GM23248 (cell line): ENCODE measurements at regions not wholly inside any gene's neighbourhood (a gene's known extent, or its start where the extent isn't known, plus 50 kb on each side); places are given as distances from the start of the nearest gene placed in this dataset.

ENCODE experiments used
- DNase-seq: peaks from one replicate; pipeline ENCODE4 v3.0.0-alpha.2; 2015
- H2AFZ ChIP-seq: fragments of 200-600 bp; sonication (generic); 2 replicates; pipeline ENCODE4 v1.6.1; 2016; ENCODE audit warnings: antibody characterized with exemption
- H3F3A ChIP-seq: fragments of 200-600 bp; sonication (generic); 2 replicates; pipeline ENCODE4 v1.6.1; 2016; ENCODE audit warnings: mild to moderate bottlenecking, antibody characterized with exemption, mixed run types; ENCODE audit not compliant: insufficient read depth
- H3K27ac ChIP-seq: fragments of 200-600 bp; sonication (generic); 2 replicates; pipeline ENCODE4 v1.5.1; 2016; ENCODE audit warnings: mild to moderate bottlenecking
- H3K27me3 ChIP-seq: fragments of 200-600 bp; sonication (generic); replicated peaks from 2 replicates; pipeline ENCODE4 v1.6.1; 2016; ENCODE audit warnings: mild to moderate bottlenecking; ENCODE audit not compliant: insufficient read depth
- H3K36me3 ChIP-seq: fragments of 200-600 bp; sonication (generic); 2 replicates; pipeline ENCODE4 v1.6.1; 2016; ENCODE audit warnings: low read depth, mild to moderate bottlenecking
- H3K4me1 ChIP-seq: fragments of 200-600 bp; sonication (generic); 2 replicates; pipeline ENCODE4 v1.6.1; 2016; ENCODE audit warnings: mild to moderate bottlenecking; ENCODE audit not compliant: insufficient read depth
- H3K4me2 ChIP-seq: fragments of 200-600 bp; sonication (generic); one replicate; pipeline ENCODE4 v1.6.1; 2016; ENCODE audit warnings: mild to moderate bottlenecking; ENCODE audit not compliant: unreplicated experiment
- H3K4me3 ChIP-seq: fragments of 200-600 bp; sonication (generic); 2 replicates; pipeline ENCODE4 v1.5.1; 2016; ENCODE audit warnings: mild to moderate bottlenecking
- H3K79me2 ChIP-seq: fragments of 200-600 bp; sonication (generic); 2 replicates; pipeline ENCODE4 v1.6.1; 2016; ENCODE audit warnings: mild to moderate bottlenecking; ENCODE audit not compliant: insufficient read depth
- H3K9ac ChIP-seq: fragments of 200-600 bp; sonication (generic); 2 replicates; pipeline ENCODE4 v1.6.1; 2016; ENCODE audit warnings: mild to moderate bottlenecking
- H3K9me2 ChIP-seq: fragments of 200-600 bp; sonication (generic); 2 replicates; pipeline ENCODE4 v1.6.1; 2016; ENCODE audit warnings: mixed run types, mild to moderate bottlenecking, moderate library complexity; ENCODE audit not compliant: insufficient read depth
- H3K9me3 ChIP-seq: fragments of 200-600 bp; sonication (generic); one replicate; pipeline ENCODE4 v1.6.1; 2017; ENCODE audit warnings: low read depth
- H4K20me1 ChIP-seq: fragments of 200-600 bp; sonication (generic); 2 replicates; pipeline ENCODE4 v1.6.0; 2016; ENCODE audit not compliant: insufficient read depth
- EZH2 ChIP-seq: fragments of 200-600 bp; sonication (generic); IDR thresholded peaks from 2 replicates; pipeline ENCODE4 v1.6.1; 2018; ENCODE audit warnings: antibody characterized with exemption, mild to moderate bottlenecking; ENCODE audit not compliant: insufficient read depth, poor library complexity, severe bottlenecking
- EZH2phosphoT487 ChIP-seq: fragments of 200-600 bp; sonication (generic); IDR thresholded peaks from 2 replicates; pipeline ENCODE4 v1.6.1; 2018; ENCODE audit warnings: antibody characterized with exemption, moderate library complexity, mild to moderate bottlenecking, low read depth; ENCODE audit not compliant: insufficient read depth
- WGBS, 2 experiments: methylation state at CpG; one replicate each; pipeline ENCODE4 v1.1.6; 2015 to 2017; ENCODE audit warnings: low lambda C conversion rate in 2 of 2, low coverage in 1 of 2; ENCODE audit errors: missing lambda C conversion rate in 2 of 2; 5-methylcytosine and 5-hydroxymethylcytosine counted together
- in situ Hi-C: fragments of 300-500 bp; cut with MboI; formaldehyde crosslinking; loops from 2 replicates; pipeline ENCODE4 v1.15.0; 2020

DNA sequence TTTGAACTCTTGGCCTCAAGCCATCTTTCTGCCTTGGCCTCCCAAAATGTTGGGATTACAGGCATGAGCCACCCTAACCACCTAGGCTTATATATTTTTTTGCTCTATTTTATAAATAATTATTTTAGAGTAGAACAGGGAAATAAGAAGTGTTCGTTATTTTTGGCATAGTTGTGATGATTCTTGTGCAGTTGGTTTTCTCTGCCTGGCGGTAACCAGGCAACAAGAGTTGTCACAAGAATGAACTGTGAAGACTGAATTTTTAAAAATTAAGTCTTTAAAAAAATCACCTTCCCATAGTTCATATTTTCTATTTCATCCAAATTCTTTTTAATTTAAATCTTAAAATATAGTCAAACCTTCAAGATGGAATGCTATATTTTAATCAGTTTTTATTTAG lies 310.2 kb downstream of the ARL6IP6 start:
- no peaks in the 10 kb centered on the region for H3K4me1 ChIP-seq
- H3F3A ChIP-seq, result no peaks in the 10 kb centered on the region
- H4K20me1 ChIP-seq, result no peaks in the 10 kb centered on the region
- no peaks in the 10 kb centered on the region for H3K36me3 ChIP-seq
- WGBS, 2 experiments, result 20 to 26% methylated on average over 2 of the region's 2 CpGs
- in situ Hi-C loops, result no loop called here
- TF ChIP-seq EZH2phosphoT487 (no peak), EZH2 (no peak)
- no peak for DNase-seq
- H3K27ac ChIP-seq, result no peak overlapping the region
- no peak overlapping the region for H3K4me3 ChIP-seq
- H3K79me2 ChIP-seq, result no peaks in the 10 kb centered on the region
- 0 out of 2 replicates have a peak, but pooled peaks cover 5% of the 10 kb centered on the region for H3K9me2 ChIP-seq
- no peak overlapping the region for H3K9ac ChIP-seq
- no peak overlapping the region for H3K4me2 ChIP-seq
- no peak overlapping the region for H2AFZ ChIP-seq
- H3K9me3 ChIP-seq, result no peaks in the 10 kb centered on the region
- H3K27me3 ChIP-seq, result no peaks in the 10 kb centered on the region

DNA sequence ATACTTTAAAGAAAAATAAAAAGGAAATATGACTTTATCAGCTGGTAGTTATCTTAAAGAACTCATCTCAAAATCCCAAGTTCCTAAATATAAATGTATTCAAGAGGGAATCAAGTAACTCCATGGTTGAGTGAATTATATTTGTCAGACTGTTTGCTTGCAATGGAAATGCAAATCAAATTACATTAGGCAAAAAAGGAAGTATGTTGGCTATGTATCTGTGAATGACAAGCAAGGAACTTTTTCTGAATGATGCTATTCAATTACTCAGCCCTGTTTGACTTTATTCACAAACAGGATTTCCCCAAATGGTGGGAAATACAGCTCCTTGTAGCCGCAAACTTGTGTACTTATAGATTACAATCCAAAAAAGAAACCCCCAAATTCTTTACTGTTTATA lies 309.1 kb downstream of the ARL6IP6 start:
- DNase-seq, result no peak
- Histone ChIP-seq H3K4me1 (no peaks in the 10 kb centered on the region), H3K27me3 (no peaks in the 10 kb centered on the region), H3K4me3 (no peak overlapping the region), H3K9ac (no peak overlapping the region), H4K20me1 (no peaks in the 10 kb centered on the region), H3K4me2 (no peak overlapping the region), H3K27ac (no peak overlapping the region), H3K36me3 (no peaks in the 10 kb centered on the region), H3K9me3 (no peaks in the 10 kb centered on the region), H3F3A (no peaks in the 10 kb centered on the region), H2AFZ (no peak overlapping the region), H3K79me2 (no peaks in the 10 kb centered on the region), H3K9me2 (0 out of 2 replicates have a peak, but pooled peaks cover 5% of the 10 kb centered on the region)
- in situ Hi-C loops, result no loop called here
- 19 to 27% methylated on average over 1 of the region's 1 CpG for WGBS, 2 experiments
- no peak for TF ChIP-seq EZH2phosphoT487
- TF ChIP-seq EZH2, result no peak

DNA sequence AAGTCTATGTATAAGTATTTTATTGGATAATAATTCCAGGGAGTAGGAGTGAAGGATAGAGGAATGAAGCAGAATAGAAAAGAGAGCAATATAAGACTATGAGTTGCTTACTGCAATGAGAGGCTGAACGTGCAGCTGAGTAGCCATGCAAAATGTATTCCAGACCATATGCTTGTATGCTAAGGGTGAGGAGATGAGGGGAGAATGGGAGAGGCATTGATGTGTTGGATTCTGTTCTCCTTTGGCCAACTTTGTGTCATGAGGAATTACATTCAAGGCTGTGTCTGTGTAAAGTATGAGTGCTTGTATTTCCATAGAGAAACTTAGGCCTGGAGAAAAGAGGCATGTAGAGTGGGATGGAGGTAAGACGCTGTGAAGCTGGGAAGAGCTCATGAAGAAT lies 301.8 kb downstream of the ARL6IP6 start:
- H3F3A ChIP-seq, result no peaks in the 10 kb centered on the region
- no peak overlapping the region for H3K4me3 ChIP-seq
- no peaks in the 10 kb centered on the region for H3K36me3 ChIP-seq
- no peak overlapping the region for H3K27ac ChIP-seq
- no peak overlapping the region for H2AFZ ChIP-seq
- in situ Hi-C loops, result no loop called here
- no peaks in the 10 kb centered on the region for H3K27me3 ChIP-seq
- no peak for DNase-seq
- no peak for TF ChIP-seq EZH2
- TF ChIP-seq EZH2phosphoT487, result no peak
- no peaks in the 10 kb centered on the region for H3K9me2 ChIP-seq
- no peak overlapping the region for H3K4me2 ChIP-seq
- no peaks in the 10 kb centered on the region for H3K9me3 ChIP-seq
- no peaks in the 10 kb centered on the region for H4K20me1 ChIP-seq
- no peak overlapping the region for H3K9ac ChIP-seq
- H3K4me1 ChIP-seq, result no peaks in the 10 kb centered on the region
- no peaks in the 10 kb centered on the region for H3K79me2 ChIP-seq
- 17 to 36% methylated on average over 2 of the region's 2 CpGs for WGBS, 2 experiments

DNA sequence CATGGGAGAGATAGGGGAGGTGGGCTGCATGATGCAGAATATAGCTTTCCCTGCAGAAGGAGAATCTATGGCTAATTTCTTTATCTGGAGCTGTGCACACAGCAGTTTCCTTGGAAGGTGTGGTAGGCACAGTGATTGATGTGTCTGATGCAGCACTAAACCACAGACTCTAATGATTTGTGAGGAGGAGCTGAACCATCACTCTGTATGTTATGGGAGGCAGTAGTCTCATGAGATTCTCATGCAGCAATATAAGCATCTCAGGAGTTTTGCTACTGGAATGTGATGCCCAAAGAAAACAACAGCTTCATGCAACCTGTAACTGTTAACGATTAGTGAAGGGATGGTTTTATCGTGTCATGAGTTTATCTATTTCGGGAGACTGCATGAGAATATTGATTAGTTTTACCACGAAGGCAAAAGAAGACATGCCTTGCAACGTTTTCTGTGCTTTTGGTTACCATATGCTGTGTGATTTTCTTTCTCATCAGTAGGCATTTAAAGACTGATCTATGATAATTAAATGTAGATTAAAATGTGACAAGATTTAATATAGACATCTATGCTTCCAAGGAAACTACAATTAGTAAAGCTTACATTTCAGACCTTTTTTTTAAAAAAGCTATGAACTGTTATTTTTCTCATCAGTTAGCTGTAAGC lies 286.8 kb downstream of the ARL6IP6 start:
- in situ Hi-C loops, result no loop called here
- H3K4me1 ChIP-seq, result no peaks in the 10 kb centered on the region
- H4K20me1 ChIP-seq, result no peaks in the 10 kb centered on the region
- H3K9me2 ChIP-seq, result no peaks in the 10 kb centered on the region
- WGBS, 2 experiments, result 26 to 30% methylated on average over 5 of the region's 5 CpGs
- no peaks in the 10 kb centered on the region for H3F3A ChIP-seq
- H3K79me2 ChIP-seq, result no peaks in the 10 kb centered on the region
- no peaks in the 10 kb centered on the region for H3K36me3 ChIP-seq
- no peaks in the 10 kb centered on the region for H3K9me3 ChIP-seq
- no peak overlapping the region for H2AFZ ChIP-seq
- H3K27ac ChIP-seq, result no peak overlapping the region
- no peak overlapping the region for H3K4me2 ChIP-seq
- H3K9ac ChIP-seq, result no peak overlapping the region
- H3K4me3 ChIP-seq, result no peak overlapping the region
- no peaks in the 10 kb centered on the region for H3K27me3 ChIP-seq
- TF ChIP-seq EZH2phosphoT487 (no peak), EZH2 (no peak)
- DNase-seq, result no peak

DNA sequence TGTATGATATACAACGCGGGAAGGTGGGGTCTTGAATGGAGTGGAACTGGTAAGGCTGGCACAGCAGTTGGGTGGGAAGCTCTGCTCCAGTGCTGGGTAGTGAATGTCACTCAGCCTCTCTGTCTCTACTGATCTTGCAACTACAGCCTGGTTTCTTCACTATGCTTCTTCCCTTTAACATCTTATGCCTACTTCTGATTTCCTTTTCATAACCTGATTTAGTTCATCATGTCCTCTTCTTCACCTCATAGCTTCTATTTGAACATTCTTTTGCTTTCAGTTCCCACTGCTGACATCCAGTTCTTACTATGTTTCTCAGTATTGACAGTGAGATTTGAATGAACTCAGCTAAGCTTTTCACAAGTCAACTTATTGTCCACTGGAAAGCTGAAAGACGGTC lies 286.2 kb downstream of the ARL6IP6 start:
- Histone ChIP-seq H3K4me1 (no peaks in the 10 kb centered on the region), H3K4me2 (no peak overlapping the region)
- WGBS, 2 experiments, result 66 to 68% methylated on average over 3 of the region's 3 CpGs

More for the DNA sequence above, 286.2 kb downstream of the ARL6IP6 start:
- Histone ChIP-seq H3F3A (no peaks in the 10 kb centered on the region), H3K79me2 (no peaks in the 10 kb centered on the region), H4K20me1 (no peaks in the 10 kb centered on the region), H3K9ac (no peak overlapping the region), H3K4me3 (no peak overlapping the region), H3K9me2 (no peaks in the 10 kb centered on the region), H2AFZ (no peak overlapping the region), H3K36me3 (no peaks in the 10 kb centered on the region), H3K27ac (no peak overlapping the region), H3K27me3 (no peaks in the 10 kb centered on the region), H3K9me3 (no peaks in the 10 kb centered on the region)
- TF ChIP-seq EZH2phosphoT487 (no peak), EZH2 (no peak)
- in situ Hi-C loops, result no loop called here
- DNase-seq, result no peak
